Panc1 (cell line): ENCODE measurements at regions not wholly inside any gene's neighbourhood (a gene's known extent, or its start where the extent isn't known, plus 50 kb on each side); places are given as distances from the start of the nearest gene placed in this dataset.

ENCODE experiments used
- ATAC-seq: fragments of 200-7000 bp; cut with Tn5 transposase; 2 replicates; pipeline ENCODE4 v1.9.1; 2020; ENCODE audit warnings: mild to moderate bottlenecking, moderate library complexity
- BruUV-seq: library from RNA; stranded (reverse); fragments of 400-500 nt; replicated peaks from 2 replicates; lab custom pipeline; 2021; lab: Mats Ljungman, UMichigan
- CTCF ChIA-PET: fragments of 300-600 bp; sonication (Branson Sonifier 250); formaldehyde crosslinking; loops from one replicate; lab custom pipeline; 2022; ENCODE audit warnings: antibody characterized with exemption; lab: Charles Lee
- POLR2A ChIA-PET: fragments of 300-600 bp; sonication (Branson Sonifier 250); formaldehyde crosslinking; loops from one replicate; lab custom pipeline; 2022; ENCODE audit warnings: antibody characterized with exemption; lab: Charles Lee
- DNase-seq: peaks from one replicate; pipeline ENCODE4 v3.0.0-alpha.2; 2010; ENCODE audit warnings: low read depth, low spot score
- H3K27ac ChIP-seq: 2 replicates; pipeline ENCODE4 v1.5.1; 2011; ENCODE audit warnings: mild to moderate bottlenecking, low read length, inconsistent platforms
- H3K27me3 ChIP-seq: fragments of 200-500 bp; sonication (Bioruptor generic); 2 replicates; pipeline ENCODE4 v1.6.0; 2014; ENCODE audit warnings: low read length, inconsistent platforms; ENCODE audit not compliant: control insufficient read depth, insufficient read depth
- H3K36me3 ChIP-seq: fragments of 200-500 bp; sonication (Bioruptor generic); 2 replicates; pipeline ENCODE4 v1.5.1; 2014; ENCODE audit warnings: inconsistent platforms, mild to moderate bottlenecking, low read length, moderate library complexity; ENCODE audit not compliant: control insufficient read depth, insufficient read depth
- H3K4me1 ChIP-seq: 2 replicates; pipeline ENCODE4 v1.5.1; 2011; ENCODE audit warnings: inconsistent platforms, mild to moderate bottlenecking, low read length, moderate library complexity; ENCODE audit not compliant: control insufficient read depth, insufficient read depth
- H3K4me3 ChIP-seq, 2 experiments: 2 replicates each; pipeline ENCODE4 v1.5.1; 2011 to 2012; ENCODE audit warnings: low read depth in 2 of 2, low read length in 2 of 2, mild to moderate bottlenecking in 2 of 2, inconsistent platforms in 1 of 2, moderate library complexity in 1 of 2
- H3K9me3 ChIP-seq: fragments of 200-500 bp; sonication (Bioruptor generic); 2 replicates; pipeline ENCODE4 v1.5.1; 2014; ENCODE audit warnings: low read depth, mild to moderate bottlenecking, inconsistent platforms, low read length, moderate library complexity; ENCODE audit not compliant: control insufficient read depth, insufficient read depth
- CTCF ChIP-seq: fragments of 450-650 bp; IDR thresholded peaks from 2 replicates; pipeline ENCODE4 v1.5.1; 2017; ENCODE audit warnings: mild to moderate bottlenecking
- POLR2AphosphoS5 ChIP-seq: IDR thresholded peaks from 2 replicates; pipeline ENCODE4 v1.6.1; 2012; ENCODE audit warnings: mild to moderate bottlenecking, low read depth, low read length, moderate library complexity
- REST ChIP-seq, 2 experiments: IDR thresholded peaks; 2 replicates each; pipeline ENCODE4 v1.6.1; 2011 to 2012; ENCODE audit warnings: low read depth in 2 of 2, control low read depth in 1 of 2, low read length in 1 of 2, mild to moderate bottlenecking in 1 of 2, moderate library complexity in 1 of 2; ENCODE audit not compliant: insufficient read depth in 1 of 2
- SIN3A ChIP-seq: IDR thresholded peaks from 2 replicates; pipeline ENCODE4 v1.6.1; 2012; ENCODE audit warnings: low read depth, mild to moderate bottlenecking, low read length, moderate library complexity, borderline replicate concordance; ENCODE audit not compliant: insufficient read depth
- TCF7L2 ChIP-seq: IDR thresholded peaks from 2 replicates; pipeline ENCODE4 v1.6.1; 2011; ENCODE audit warnings: mild to moderate bottlenecking, low read depth, low read length, inconsistent platforms
- in situ Hi-C: cut with HindIII; loops from 2 replicates; pipeline ENCODE4 v1.10.0; 2016; ENCODE audit warnings: low sequenced_read_pairs, low pct_unique_long_range_greater_than_20kb
- intact Hi-C: fragments of 100-400 bp; cut with micrococcal nuclease; formaldehyde crosslinking; loops from one replicate; pipeline ENCODE4 v1.10.0; 2022; ENCODE audit not compliant: unreplicated experiment

- no TSS peak for BruUV-seq
- TF ChIP-seq TCF7L2: no peak
- no peak for TF ChIP-seq REST (IDR thresholded peaks at IDR 0.05; ENCODE audit: insufficient read depth in 1 of 2, low read depth in 2 of 2, low read length in 1 of 2)
- TF ChIP-seq POLR2AphosphoS5: no peak
- no peak for TF ChIP-seq CTCF
- no peak for TF ChIP-seq SIN3A
- H3K27me3 ChIP-seq: no peaks in the 10 kb centered on the region
- ATAC-seq: no peak
- no peak overlapping the region for H3K27ac ChIP-seq
- DNase-seq: no peak
- ChIA-PET CTCF (no interaction called here), POLR2A (no interaction called here)
- no peaks in the 10 kb centered on the region for H3K4me1 ChIP-seq
- H3K4me3 ChIP-seq: no peak overlapping the region
- in situ Hi-C loops: no loop called here
- H3K36me3 ChIP-seq: no peaks in the 10 kb centered on the region
- intact Hi-C loops: no loop called here
- H3K9me3 ChIP-seq: no peaks in the 10 kb centered on the region
These were observed 138.7 kb downstream of the IRS2 start for GRCh38 chr13:109647699-109648098.

GRCh38 chr13:109647053-109647452, 139.3 kb downstream of the IRS2 start:
- TF ChIP-seq REST (IDR thresholded peaks at IDR 0.05; ENCODE audit: insufficient read depth in 1 of 2, low read depth in 2 of 2, low read length in 1 of 2) (no peak), POLR2AphosphoS5 (no peak), TCF7L2 (no peak), CTCF (no peak), SIN3A (no peak)
- POLR2A ChIA-PET: no interaction called here
- DNase-seq: no peak

More at GRCh38 chr13:109647053-109647452, 139.3 kb downstream of the IRS2 start:
- Histone ChIP-seq H3K27ac (no peak overlapping the region), H3K4me1 (no peaks in the 10 kb centered on the region), H3K4me3 (no peak overlapping the region), H3K27me3 (no peaks in the 10 kb centered on the region), H3K9me3 (no peaks in the 10 kb centered on the region), H3K36me3 (no peaks in the 10 kb centered on the region)
- ATAC-seq: no peak
- BruUV-seq: no TSS peak
- intact Hi-C loops: no loop called here
- CTCF ChIA-PET: no interaction called here
- in situ Hi-C loops: no loop called here
